Peyer's patch (tissue), 4 donors: ENCODE measurements at regions not wholly inside any gene's neighbourhood (a gene's known extent, or its start where the extent isn't known, plus 50 kb on each side); places are given as distances from the start of the nearest gene placed in this dataset.

Experiments used
- POLR2A ChIP-seq, 2 donors: fragments of 450-650 bp; IDR thresholded peaks; one replicate each; pipeline ENCODE4 v1.5.1; 2017; ENCODE audit warnings: antibody characterized with exemption in 2 of 2, mild to moderate bottlenecking in 2 of 2, moderate library complexity in 2 of 2
- TF ChIP-seq, protein P1 (sequence below), 6 experiments: fragments of 450-650 bp in 4 of 6; fragments of 200-600 bp in 2 of 6; sonication (generic) in 1 of 6; IDR thresholded peaks; one replicate each; pipeline ENCODE4 v1.5.1; 2017 to 2019; ENCODE audit warnings: antibody characterized with exemption in 6 of 6, mild to moderate bottlenecking in 3 of 6, moderate library complexity in 1 of 6

- TF ChIP-seq, protein P1, sequence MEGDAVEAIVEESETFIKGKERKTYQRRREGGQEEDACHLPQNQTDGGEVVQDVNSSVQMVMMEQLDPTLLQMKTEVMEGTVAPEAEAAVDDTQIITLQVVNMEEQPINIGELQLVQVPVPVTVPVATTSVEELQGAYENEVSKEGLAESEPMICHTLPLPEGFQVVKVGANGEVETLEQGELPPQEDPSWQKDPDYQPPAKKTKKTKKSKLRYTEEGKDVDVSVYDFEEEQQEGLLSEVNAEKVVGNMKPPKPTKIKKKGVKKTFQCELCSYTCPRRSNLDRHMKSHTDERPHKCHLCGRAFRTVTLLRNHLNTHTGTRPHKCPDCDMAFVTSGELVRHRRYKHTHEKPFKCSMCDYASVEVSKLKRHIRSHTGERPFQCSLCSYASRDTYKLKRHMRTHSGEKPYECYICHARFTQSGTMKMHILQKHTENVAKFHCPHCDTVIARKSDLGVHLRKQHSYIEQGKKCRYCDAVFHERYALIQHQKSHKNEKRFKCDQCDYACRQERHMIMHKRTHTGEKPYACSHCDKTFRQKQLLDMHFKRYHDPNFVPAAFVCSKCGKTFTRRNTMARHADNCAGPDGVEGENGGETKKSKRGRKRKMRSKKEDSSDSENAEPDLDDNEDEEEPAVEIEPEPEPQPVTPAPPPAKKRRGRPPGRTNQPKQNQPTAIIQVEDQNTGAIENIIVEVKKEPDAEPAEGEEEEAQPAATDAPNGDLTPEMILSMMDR (IDR thresholded peaks at IDR 0.05) = no peak
- TF ChIP-seq POLR2A (IDR thresholded peaks at IDR 0.05) = no peak
These were observed 70.4 kb downstream of the OTP start for GRCh38 chr5:77568082-77568481.
